Fibroblast of pulmonary artery (primary cell): ENCODE measurements at regions not wholly inside any gene's neighbourhood (a gene's known extent, or its start where the extent isn't known, plus 50 kb on each side); places are given as distances from the start of the nearest gene placed in this dataset.

Source experiments
- DNase-seq: peaks from one replicate; pipeline ENCODE4 v3.0.0-alpha.2; 2010; ENCODE audit warnings: low read depth
- H3K4me3 ChIP-seq: replicated peaks from 2 replicates; pipeline ENCODE4 v1.5.1; 2011; ENCODE audit warnings: low read depth, mild to moderate bottlenecking, control low read depth, low read length, moderate library complexity
- TF ChIP-seq, protein P1 (sequence below): IDR thresholded peaks from 2 replicates; pipeline ENCODE4 v1.5.1; 2011; ENCODE audit warnings: mild to moderate bottlenecking, control low read depth, low read length, inconsistent platforms; ENCODE audit errors: missing control alignments

DNA sequence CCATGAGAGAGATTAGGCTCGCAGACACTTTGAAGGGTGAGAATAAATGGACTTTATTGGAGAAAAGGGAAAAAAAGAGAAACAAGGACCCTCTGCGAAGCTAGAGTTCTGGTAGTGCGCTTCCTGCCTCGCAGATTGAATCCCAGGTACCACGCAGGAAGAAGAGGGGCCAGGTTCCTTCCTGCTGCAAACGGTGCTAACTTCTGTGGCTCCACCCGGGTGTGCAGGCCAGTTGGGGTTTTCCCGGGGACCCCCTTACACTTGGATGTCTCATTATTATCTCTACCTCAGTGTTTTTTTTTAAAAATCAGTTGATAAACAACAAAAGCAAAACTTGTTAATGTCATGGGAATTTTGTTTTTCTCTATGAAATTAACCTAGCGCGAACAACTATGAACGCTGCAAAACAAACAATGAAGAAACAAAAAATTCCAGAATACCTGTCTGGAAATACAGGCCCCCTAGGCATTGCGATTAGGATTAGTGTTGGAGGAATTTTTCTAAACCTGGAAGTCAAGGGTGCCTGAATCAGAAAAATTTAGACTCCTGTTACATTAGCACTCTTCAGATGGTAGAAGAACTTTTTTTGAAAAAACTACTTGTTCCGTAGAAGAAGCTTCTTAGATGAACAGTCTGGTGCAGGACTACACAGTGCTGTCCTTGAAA is 414.5 kb downstream of the MAN2A1 start:
- TF ChIP-seq, protein P1, sequence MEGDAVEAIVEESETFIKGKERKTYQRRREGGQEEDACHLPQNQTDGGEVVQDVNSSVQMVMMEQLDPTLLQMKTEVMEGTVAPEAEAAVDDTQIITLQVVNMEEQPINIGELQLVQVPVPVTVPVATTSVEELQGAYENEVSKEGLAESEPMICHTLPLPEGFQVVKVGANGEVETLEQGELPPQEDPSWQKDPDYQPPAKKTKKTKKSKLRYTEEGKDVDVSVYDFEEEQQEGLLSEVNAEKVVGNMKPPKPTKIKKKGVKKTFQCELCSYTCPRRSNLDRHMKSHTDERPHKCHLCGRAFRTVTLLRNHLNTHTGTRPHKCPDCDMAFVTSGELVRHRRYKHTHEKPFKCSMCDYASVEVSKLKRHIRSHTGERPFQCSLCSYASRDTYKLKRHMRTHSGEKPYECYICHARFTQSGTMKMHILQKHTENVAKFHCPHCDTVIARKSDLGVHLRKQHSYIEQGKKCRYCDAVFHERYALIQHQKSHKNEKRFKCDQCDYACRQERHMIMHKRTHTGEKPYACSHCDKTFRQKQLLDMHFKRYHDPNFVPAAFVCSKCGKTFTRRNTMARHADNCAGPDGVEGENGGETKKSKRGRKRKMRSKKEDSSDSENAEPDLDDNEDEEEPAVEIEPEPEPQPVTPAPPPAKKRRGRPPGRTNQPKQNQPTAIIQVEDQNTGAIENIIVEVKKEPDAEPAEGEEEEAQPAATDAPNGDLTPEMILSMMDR = no peak
- no peak overlapping the region for H3K4me3 ChIP-seq
- DNase-seq = no peak

DNA sequence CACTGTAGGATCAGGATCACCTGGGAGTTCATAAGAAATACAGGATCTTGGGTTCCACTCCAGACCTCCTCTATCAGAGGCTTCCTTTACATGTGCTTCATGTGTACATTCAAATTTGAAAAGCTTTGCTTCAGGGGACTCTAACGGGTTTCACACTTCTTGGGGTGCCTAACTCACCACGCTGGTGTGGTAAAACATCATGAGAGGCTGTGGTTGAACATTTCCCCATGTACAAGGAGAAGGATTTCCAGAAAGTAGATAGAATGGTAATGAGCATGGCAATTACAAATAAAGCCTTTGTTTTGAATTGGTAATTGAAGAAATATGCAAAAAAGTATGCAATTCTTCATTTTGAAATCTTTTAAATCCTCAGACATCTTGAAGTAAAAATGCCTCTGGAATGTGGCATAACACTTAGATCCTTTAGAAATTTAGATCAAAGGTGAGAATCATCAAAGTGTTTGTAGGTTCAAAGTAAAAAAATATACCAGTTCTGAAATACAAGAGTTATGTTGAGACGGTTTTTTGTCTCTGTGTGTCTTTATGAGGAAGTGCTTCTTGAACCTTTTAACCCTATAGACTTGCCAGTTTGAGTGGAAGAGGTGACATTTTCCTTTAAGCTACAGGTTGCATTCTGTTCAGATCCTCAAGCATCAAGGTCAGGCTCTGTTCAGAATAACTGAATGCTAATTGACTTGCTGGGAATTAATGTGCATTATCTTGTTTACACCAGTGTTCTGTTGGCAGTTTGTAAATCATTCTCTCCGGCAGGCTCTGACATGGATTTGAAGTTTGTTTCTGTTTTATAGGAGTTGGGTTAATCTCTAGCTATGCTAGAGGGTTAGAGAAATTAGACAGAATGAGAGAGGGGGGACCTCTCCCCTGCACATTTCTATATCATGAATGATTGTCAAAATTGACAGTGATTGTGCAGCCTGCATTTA is 415.3 kb downstream of the MAN2A1 start:
- no peak for DNase-seq
- TF ChIP-seq, protein P1 = no peak

DNA sequence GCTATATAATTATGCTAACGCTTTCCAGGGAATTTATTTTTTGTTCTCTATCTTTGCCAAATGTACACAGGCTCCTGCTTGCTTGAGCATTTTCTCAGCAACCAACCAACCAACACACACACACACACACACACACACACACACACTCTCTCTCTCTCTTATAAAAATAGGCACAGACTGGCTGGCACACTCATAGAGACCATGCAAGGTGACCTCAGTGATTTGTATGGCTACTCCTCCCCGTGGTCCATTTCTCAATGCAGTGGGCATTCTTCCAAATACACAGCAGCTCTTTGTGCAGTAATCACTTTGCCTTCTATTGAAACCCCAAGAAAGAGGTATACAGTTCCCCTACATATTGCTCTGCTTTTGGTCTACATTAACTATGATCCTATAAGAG is 416.0 kb downstream of the MAN2A1 start:
- TF ChIP-seq, protein P1 = no peak
- H3K4me3 ChIP-seq = no peak overlapping the region
- peak; percentile 31 for DNase-seq

More for the DNA sequence above, 415.3 kb downstream of the MAN2A1 start:
- H3K4me3 ChIP-seq = no peak overlapping the region

DNA sequence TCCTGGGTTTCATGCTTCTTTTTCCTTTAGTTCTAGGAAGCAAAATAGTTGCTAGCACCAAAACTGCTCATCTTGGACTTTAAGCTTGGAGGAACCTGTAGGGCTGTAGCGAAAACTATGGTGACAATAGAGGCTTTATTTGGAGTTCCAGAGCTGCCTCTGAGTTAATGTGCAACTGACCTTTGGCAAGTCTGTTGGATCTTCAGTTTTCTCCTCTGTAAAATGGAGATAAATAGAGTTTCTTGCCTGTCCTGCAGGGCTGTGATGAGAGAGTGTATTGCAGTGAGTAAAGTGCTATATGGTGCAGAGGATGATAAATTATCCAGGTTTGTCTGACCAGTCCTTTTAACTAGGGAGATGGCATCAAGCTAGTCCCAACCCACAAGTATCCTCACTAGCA is 417.0 kb downstream of the MAN2A1 start:
- TF ChIP-seq, protein P1 = no peak
- no peak overlapping the region for H3K4me3 ChIP-seq
- DNase-seq = no peak

DNA sequence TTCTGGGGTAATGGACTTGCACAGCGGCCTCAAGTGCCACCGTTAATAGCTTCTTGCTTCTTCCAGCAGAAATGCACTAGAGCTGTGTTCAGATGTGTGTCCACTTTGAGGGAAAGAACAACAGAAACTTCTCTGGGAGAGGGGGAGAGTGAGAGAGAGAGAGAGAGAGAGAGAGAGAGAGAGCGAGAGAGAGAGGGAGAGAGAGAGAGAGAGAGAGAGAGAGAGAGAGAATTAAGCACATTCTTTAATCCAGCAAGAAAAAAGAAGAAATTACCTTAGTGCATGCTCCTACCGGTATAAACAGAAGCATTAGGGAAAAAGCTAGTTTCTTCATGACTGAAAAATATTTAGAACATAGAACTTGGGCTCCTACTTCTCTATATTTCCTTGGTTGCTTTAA is 418.8 kb downstream of the MAN2A1 start:
- TF ChIP-seq, protein P1 = no peak
- no peak overlapping the region for H3K4me3 ChIP-seq
- no peak for DNase-seq

DNA sequence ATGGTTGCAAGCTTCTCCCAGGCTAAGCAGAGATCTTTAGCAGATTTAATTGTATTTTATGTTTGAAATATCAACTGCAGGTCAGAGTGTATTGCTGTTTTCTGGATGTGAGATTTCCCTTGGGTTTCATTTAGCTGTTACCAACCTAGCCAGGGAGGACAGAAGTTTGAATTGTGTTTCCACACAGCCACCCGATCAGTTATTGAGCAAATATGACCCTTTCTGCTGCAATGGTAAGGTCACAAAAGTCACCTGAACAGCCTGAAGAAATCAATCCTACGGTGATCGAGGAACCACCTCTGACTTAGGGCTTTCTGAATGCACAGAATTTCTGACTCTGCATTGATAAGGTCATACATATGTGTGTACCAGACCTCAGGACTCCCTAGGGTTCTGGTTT is 419.9 kb downstream of the MAN2A1 start:
- DNase-seq = no peak
- H3K4me3 ChIP-seq = no peak overlapping the region
- TF ChIP-seq, protein P1 = no peak
